ENCODE measurements at regions not wholly inside any gene's neighbourhood (a gene's known extent, or its start where the extent isn't known, plus 50 kb on each side); places are given as distances from the start of the nearest gene placed in this dataset.

GRCh38 chr1:59025898-59026426 lies 242.1 kb upstream of the JUN start:
- H3K4me3 ChIP-seq (ENCODE audit: low read length) = no peak overlapping the region
- TF ChIP-seq, protein P1, sequence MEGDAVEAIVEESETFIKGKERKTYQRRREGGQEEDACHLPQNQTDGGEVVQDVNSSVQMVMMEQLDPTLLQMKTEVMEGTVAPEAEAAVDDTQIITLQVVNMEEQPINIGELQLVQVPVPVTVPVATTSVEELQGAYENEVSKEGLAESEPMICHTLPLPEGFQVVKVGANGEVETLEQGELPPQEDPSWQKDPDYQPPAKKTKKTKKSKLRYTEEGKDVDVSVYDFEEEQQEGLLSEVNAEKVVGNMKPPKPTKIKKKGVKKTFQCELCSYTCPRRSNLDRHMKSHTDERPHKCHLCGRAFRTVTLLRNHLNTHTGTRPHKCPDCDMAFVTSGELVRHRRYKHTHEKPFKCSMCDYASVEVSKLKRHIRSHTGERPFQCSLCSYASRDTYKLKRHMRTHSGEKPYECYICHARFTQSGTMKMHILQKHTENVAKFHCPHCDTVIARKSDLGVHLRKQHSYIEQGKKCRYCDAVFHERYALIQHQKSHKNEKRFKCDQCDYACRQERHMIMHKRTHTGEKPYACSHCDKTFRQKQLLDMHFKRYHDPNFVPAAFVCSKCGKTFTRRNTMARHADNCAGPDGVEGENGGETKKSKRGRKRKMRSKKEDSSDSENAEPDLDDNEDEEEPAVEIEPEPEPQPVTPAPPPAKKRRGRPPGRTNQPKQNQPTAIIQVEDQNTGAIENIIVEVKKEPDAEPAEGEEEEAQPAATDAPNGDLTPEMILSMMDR (IDR thresholded peaks at IDR 0.05; ENCODE audit: insufficient read depth, low read depth, low read length, missing control alignments) = no peak
- no peak for DNase-seq (ENCODE audit: low read depth)

DNA sequence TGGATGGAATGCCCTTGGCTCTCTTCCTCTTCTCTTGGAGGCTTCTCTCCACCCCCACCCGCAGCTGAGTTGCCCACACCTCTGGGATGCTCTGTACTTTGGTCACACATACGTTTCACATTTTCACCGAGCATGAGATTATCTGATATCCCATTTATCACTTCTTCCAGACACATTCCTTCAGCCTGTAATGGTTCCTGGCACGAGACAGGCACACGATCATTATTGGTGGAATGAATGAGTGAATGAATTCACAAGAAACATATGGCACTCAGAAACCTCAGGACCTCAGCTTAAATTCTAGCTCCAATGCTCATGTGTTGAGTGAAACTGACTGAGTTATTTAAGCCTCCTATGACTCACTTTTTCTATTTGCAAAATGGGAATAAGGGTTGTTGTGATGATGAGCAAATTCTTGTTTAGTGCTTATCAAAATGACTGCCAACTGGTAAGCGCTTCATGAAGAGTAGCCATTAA lies 242.7 kb upstream of the JUN start:
- DNase-seq (ENCODE audit: low read depth) = peak; percentile 53
- H3K4me3 ChIP-seq (ENCODE audit: low read length) = no peak overlapping the region
- TF ChIP-seq, protein P1 (IDR thresholded peaks at IDR 0.05; ENCODE audit: insufficient read depth, low read depth, low read length, missing control alignments) = no peak

DNA sequence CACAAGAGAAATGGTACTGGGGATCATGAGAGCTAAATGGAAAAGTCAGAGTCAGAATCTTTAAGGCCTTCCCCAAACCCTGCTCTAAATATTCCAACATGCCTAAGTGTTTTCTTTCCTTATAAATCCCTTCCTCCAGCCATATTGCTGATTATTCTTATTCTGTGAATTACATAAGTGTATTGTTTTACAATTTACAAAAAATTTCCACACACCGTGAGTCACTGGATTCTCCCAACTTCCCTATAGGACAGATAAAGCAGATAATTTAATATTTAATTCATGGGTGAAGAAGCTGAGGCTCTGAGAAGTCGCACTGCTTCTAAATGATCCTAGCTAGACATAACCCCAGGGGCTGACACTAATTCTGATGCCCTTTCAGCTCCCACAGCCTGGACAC lies 243.3 kb upstream of the JUN start:
- H3K4me3 ChIP-seq (ENCODE audit: low read length) = no peak overlapping the region
- DNase-seq (ENCODE audit: low read depth) = peak; percentile 59
- TF ChIP-seq, protein P1 (IDR thresholded peaks at IDR 0.05; ENCODE audit: insufficient read depth, low read depth, low read length, missing control alignments) = no peak

DNA sequence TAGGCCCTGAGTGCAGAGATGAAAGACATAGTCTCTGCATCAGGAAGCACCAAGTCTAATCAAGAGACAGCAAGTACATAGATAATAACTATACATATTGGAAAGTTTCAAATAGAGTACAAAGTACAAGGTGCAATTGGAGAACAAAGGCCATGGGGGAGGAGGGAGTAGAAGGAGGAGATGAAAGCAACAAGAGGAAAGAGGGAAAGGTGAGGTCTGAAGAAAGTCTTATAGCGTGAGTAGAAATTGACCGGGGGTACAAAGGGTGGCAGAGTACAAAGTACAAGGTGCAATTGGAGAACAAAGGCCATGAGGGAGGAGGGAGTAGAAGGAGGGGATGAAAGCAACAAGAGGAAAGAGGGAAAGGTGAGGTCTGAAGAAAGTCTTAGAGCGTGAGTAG lies 244.2 kb upstream of the JUN start:
- no peak overlapping the region for H3K4me3 ChIP-seq (ENCODE audit: low read length)
- TF ChIP-seq, protein P1 (IDR thresholded peaks at IDR 0.05; ENCODE audit: insufficient read depth, low read depth, low read length, missing control alignments) = no peak
- DNase-seq (ENCODE audit: low read depth) = no peak

GRCh38 chr1:59029411-59030167 lies 245.7 kb upstream of the JUN start:
- no peak overlapping the region for H3K4me3 ChIP-seq (ENCODE audit: low read length)
- peak; percentile 65 for DNase-seq (ENCODE audit: low read depth)
- TF ChIP-seq, protein P1 (IDR thresholded peaks at IDR 0.05; ENCODE audit: insufficient read depth, low read depth, low read length, missing control alignments) = no peak

DNA sequence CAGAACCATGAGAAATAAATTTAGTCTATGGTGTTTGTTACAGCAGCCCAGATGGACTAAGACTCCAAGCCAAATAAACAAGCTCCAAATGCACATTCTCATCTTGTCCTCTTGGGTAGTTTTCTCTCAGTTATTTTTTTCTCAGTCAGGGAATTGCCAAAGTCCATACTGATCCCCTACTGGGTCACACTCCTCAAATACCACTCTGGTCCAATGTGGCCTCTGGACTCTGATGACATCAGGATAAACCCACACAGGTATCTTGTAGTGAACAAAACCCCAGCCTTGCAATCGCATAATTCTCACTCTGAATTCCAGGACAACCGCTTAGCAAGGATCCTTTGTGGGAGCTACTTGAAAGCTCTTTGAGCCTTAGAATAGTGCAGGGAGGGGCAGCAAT lies 248.4 kb upstream of the JUN start:
- TF ChIP-seq, protein P1 (IDR thresholded peaks at IDR 0.05; ENCODE audit: insufficient read depth, low read depth, low read length, missing control alignments) = no peak
- H3K4me3 ChIP-seq (ENCODE audit: low read length) = no peak overlapping the region

More for the DNA sequence above, 248.4 kb upstream of the JUN start:
- DNase-seq (ENCODE audit: low read depth) = no peak
